ENCODE measurements at regions not wholly inside any gene's neighbourhood (a gene's known extent, or its start where the extent isn't known, plus 50 kb on each side); places are given as distances from the start of the nearest gene placed in this dataset.

GRCh38 chr16:62135446-62135845, 99.2 kb upstream of the CDH8 start:
- Histone ChIP-seq H3K9me2 (replicated peaks; ENCODE audit: insufficient read depth, low read length) (no peaks in the 10 kb centered on the region), H3K36me3 (replicated peaks; ENCODE audit: insufficient read depth, low read length) (no peaks in the 10 kb centered on the region), H3F3A (ENCODE audit: insufficient read depth, low read length) (no peaks in the 10 kb centered on the region), H2AFZ (ENCODE audit: low read length) (no peak overlapping the region), H3K27ac (ENCODE audit: low read length) (no peak overlapping the region), H3K4me1 (ENCODE audit: low read length) (no peaks in the 10 kb centered on the region), H3K9me3 (replicated peaks; ENCODE audit: insufficient read depth, low read length) (no peaks in the 10 kb centered on the region), H3K79me2 (ENCODE audit: low read length) (no peaks in the 10 kb centered on the region), H3K4me2 (ENCODE audit: low read depth, low read length) (no peak overlapping the region), H3K27me3 (replicated peaks; ENCODE audit: insufficient read depth, low read length) (no peaks in the 10 kb centered on the region), H3K4me3 (ENCODE audit: low read length) (no peak overlapping the region), H3K9ac (ENCODE audit: low read length) (no peak overlapping the region), H4K20me1 (ENCODE audit: insufficient read depth, low read length) (no peaks in the 10 kb centered on the region)
- DNase-seq, result no peak
- TF ChIP-seq EZH2phosphoT487 (IDR thresholded peaks at IDR 0.05; ENCODE audit: low read length) (no peak), CTCF (IDR thresholded peaks at IDR 0.05; ENCODE audit: low read length) (no peak), EZH2 (optimal IDR thresholded peaks at IDR 0.05; ENCODE audit: low read depth, low read length) (no peak)

GRCh38 chr16:62130101-62130500, 93.9 kb upstream of the CDH8 start:
- TF ChIP-seq CTCF (IDR thresholded peaks at IDR 0.05; ENCODE audit: low read length) (no peak), EZH2phosphoT487 (IDR thresholded peaks at IDR 0.05; ENCODE audit: low read length) (no peak)

GRCh38 chr16:62105244-62105643, 69.0 kb upstream of the CDH8 start:
- no peak overlapping the region for H2AFZ ChIP-seq (ENCODE audit: low read length)
- no peaks in the 10 kb centered on the region for H3K79me2 ChIP-seq (ENCODE audit: low read length)
- H3K4me1 ChIP-seq (ENCODE audit: low read length), result no peaks in the 10 kb centered on the region
- TF ChIP-seq CTCF (IDR thresholded peaks at IDR 0.05; ENCODE audit: low read length) (no peak), EZH2 (optimal IDR thresholded peaks at IDR 0.05; ENCODE audit: low read depth, low read length) (no peak), EZH2phosphoT487 (IDR thresholded peaks at IDR 0.05; ENCODE audit: low read length) (no peak)
- H3F3A ChIP-seq (ENCODE audit: insufficient read depth, low read length), result no peaks in the 10 kb centered on the region
- no peaks in the 10 kb centered on the region for H3K27me3 ChIP-seq (replicated peaks; ENCODE audit: insufficient read depth, low read length)
- H3K9me2 ChIP-seq (replicated peaks; ENCODE audit: insufficient read depth, low read length), result no peaks in the 10 kb centered on the region
- no peak overlapping the region for H3K4me2 ChIP-seq (ENCODE audit: low read depth, low read length)
- H3K9me3 ChIP-seq (replicated peaks; ENCODE audit: insufficient read depth, low read length), result no peaks in the 10 kb centered on the region; the same call in 1 of the 2 replicates
- H3K36me3 ChIP-seq (replicated peaks; ENCODE audit: insufficient read depth, low read length), result no peaks in the 10 kb centered on the region
- H4K20me1 ChIP-seq (ENCODE audit: insufficient read depth, low read length), result no peaks in the 10 kb centered on the region
- H3K9ac ChIP-seq (ENCODE audit: low read length), result no peak overlapping the region
- no peak overlapping the region for H3K4me3 ChIP-seq (ENCODE audit: low read length)
- no peak for DNase-seq
- no peak overlapping the region for H3K27ac ChIP-seq (ENCODE audit: low read length)

More at GRCh38 chr16:62130101-62130500, 93.9 kb upstream of the CDH8 start:
- H3K4me3 ChIP-seq (ENCODE audit: low read length), result no peak overlapping the region
- no peaks in the 10 kb centered on the region for H3K9me3 ChIP-seq (replicated peaks; ENCODE audit: insufficient read depth, low read length)
- H3K27me3 ChIP-seq (replicated peaks; ENCODE audit: insufficient read depth, low read length), result no peaks in the 10 kb centered on the region
- H3K27ac ChIP-seq (ENCODE audit: low read length), result no peak overlapping the region
- no peak overlapping the region for H2AFZ ChIP-seq (ENCODE audit: low read length)
- no peak overlapping the region for H3K4me2 ChIP-seq (ENCODE audit: low read depth, low read length)
- no peaks in the 10 kb centered on the region for H3K4me1 ChIP-seq (ENCODE audit: low read length)
- no peaks in the 10 kb centered on the region for H3K9me2 ChIP-seq (replicated peaks; ENCODE audit: insufficient read depth, low read length)
- H3F3A ChIP-seq (ENCODE audit: insufficient read depth, low read length), result no peaks in the 10 kb centered on the region
- no peak for DNase-seq
- H4K20me1 ChIP-seq (ENCODE audit: insufficient read depth, low read length), result no peaks in the 10 kb centered on the region
- H3K9ac ChIP-seq (ENCODE audit: low read length), result no peak overlapping the region
- no peaks in the 10 kb centered on the region for H3K36me3 ChIP-seq (replicated peaks; ENCODE audit: insufficient read depth, low read length)
- no peaks in the 10 kb centered on the region for H3K79me2 ChIP-seq (ENCODE audit: low read length)
